ENCODE measurements at regions not wholly inside any gene's neighbourhood (a gene's known extent, or its start where the extent isn't known, plus 50 kb on each side); places are given as distances from the start of the nearest gene placed in this dataset.

- TF ChIP-seq PATZ1 (CRISPR knock-in tag; IDR thresholded peaks at IDR 0.05; ENCODE audit: borderline replicate concordance) (no peak), CREB5 (CRISPR knock-in tag; IDR thresholded peaks at IDR 0.05; ENCODE audit: low read depth) (no peak), ZNF565 (CRISPR knock-in tag; conservative IDR thresholded peaks at IDR 0.05; ENCODE audit: low read depth) (no peak), ZNF8 (CRISPR knock-in tag; IDR thresholded peaks at IDR 0.05) (no peak), ESRRG (CRISPR knock-in tag; IDR thresholded peaks at IDR 0.05) (no peak), POU6F1 (CRISPR knock-in tag; IDR thresholded peaks at IDR 0.05; ENCODE audit: borderline replicate concordance, low read depth) (no peak), TCF4 (CRISPR knock-in tag; IDR thresholded peaks at IDR 0.05; ENCODE audit: borderline replicate concordance) (no peak), GLIS3 (CRISPR knock-in tag; IDR thresholded peaks at IDR 0.05) (no peak), ZNF70 (CRISPR knock-in tag; IDR thresholded peaks at IDR 0.05) (no peak), ISL1 (CRISPR knock-in tag; IDR thresholded peaks at IDR 0.05) (no peak), RARB (CRISPR knock-in tag; IDR thresholded peaks at IDR 0.05) (no peak)
Observed at GRCh38 chr13:50651922-50652321, 191.6 kb downstream of the DLEU7 start.

Measured in SK-N-SH treated with all-trans-retinoic acid at 6 μM for 48 hours (cell line).